Activated CD4-positive, alpha-beta T cell treated with anti-CD3 and anti-CD28 coated beads, Interleukin-2, amount 50 U/mL, for 16 hours (primary cell): ENCODE measurements at regions not wholly inside any gene's neighbourhood (a gene's known extent, or its start where the extent isn't known, plus 50 kb on each side); places are given as distances from the start of the nearest gene placed in this dataset.

Source experiments
- DNase-seq: peaks from one replicate; pipeline ENCODE4 v3.0.0-alpha.2; 2020

- no peak for DNase-seq
Measured at GRCh38 chr2:128770143-128771085, 451.7 kb upstream of the HS6ST1 start.

GRCh38 chr2:128771401-128771800 is 452.7 kb upstream of the HS6ST1 start:
- DNase-seq: no peak

GRCh38 chr2:128772671-128773070 is 454.0 kb upstream of the HS6ST1 start:
- no peak for DNase-seq

GRCh38 chr2:128773641-128774319 is 455.1 kb upstream of the HS6ST1 start:
- DNase-seq: no peak

- no peak for DNase-seq
Measured at GRCh38 chr2:128774320-128775216, 455.9 kb upstream of the HS6ST1 start.

GRCh38 chr2:128775217-128775913 is 456.7 kb upstream of the HS6ST1 start:
- DNase-seq: no peak

GRCh38 chr2:128775914-128776285 is 457.2 kb upstream of the HS6ST1 start:
- no peak for DNase-seq

- DNase-seq: no peak
Measured at GRCh38 chr2:128776461-128777195, 458.0 kb upstream of the HS6ST1 start.

- no peak for DNase-seq
Measured at GRCh38 chr2:128777196-128778035, 458.7 kb upstream of the HS6ST1 start.

- no peak for DNase-seq
Measured at GRCh38 chr2:128778843-128779242, 460.2 kb upstream of the HS6ST1 start.

GRCh38 chr2:128779301-128780095 is 460.8 kb upstream of the HS6ST1 start:
- DNase-seq: no peak

GRCh38 chr2:128780434-128781080 is 461.9 kb upstream of the HS6ST1 start:
- no peak for DNase-seq

GRCh38 chr2:128781166-128781565 is 462.5 kb upstream of the HS6ST1 start:
- DNase-seq: no peak

GRCh38 chr2:128781585-128782385 is 463.1 kb upstream of the HS6ST1 start:
- DNase-seq: no peak

- DNase-seq: no peak
Measured at GRCh38 chr2:128782411-128783192, 463.9 kb upstream of the HS6ST1 start.

GRCh38 chr2:128783193-128783671 is 464.6 kb upstream of the HS6ST1 start:
- DNase-seq: no peak

GRCh38 chr2:128783896-128784295 is 465.2 kb upstream of the HS6ST1 start:
- no peak for DNase-seq
